ENCODE measurements at regions not wholly inside any gene's neighbourhood (a gene's known extent, or its start where the extent isn't known, plus 50 kb on each side); places are given as distances from the start of the nearest gene placed in this dataset.

DNA sequence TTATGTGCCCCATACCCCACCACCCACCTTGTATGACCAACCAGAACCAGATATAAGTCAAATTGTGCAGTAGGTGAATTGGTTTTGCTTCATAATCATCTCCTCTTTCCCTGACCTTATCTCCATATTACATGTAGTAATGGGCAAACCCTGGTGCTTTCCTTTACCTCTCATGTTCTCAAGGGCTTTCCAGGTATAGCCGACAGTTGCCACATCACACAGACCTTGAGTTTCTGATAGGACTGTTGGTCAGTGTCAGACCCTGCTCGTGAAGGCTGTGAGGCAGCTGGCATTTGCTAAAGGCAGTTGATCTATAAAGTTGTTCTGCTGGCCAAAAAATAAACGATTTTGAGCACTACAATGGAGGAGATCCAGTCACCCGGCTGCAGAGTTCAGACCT lies 145.9 kb downstream of the ALX1 start:
- TF ChIP-seq, protein P1, sequence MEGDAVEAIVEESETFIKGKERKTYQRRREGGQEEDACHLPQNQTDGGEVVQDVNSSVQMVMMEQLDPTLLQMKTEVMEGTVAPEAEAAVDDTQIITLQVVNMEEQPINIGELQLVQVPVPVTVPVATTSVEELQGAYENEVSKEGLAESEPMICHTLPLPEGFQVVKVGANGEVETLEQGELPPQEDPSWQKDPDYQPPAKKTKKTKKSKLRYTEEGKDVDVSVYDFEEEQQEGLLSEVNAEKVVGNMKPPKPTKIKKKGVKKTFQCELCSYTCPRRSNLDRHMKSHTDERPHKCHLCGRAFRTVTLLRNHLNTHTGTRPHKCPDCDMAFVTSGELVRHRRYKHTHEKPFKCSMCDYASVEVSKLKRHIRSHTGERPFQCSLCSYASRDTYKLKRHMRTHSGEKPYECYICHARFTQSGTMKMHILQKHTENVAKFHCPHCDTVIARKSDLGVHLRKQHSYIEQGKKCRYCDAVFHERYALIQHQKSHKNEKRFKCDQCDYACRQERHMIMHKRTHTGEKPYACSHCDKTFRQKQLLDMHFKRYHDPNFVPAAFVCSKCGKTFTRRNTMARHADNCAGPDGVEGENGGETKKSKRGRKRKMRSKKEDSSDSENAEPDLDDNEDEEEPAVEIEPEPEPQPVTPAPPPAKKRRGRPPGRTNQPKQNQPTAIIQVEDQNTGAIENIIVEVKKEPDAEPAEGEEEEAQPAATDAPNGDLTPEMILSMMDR (IDR thresholded peaks at IDR 0.05), result no peak
- TF ChIP-seq EZH2 (IDR thresholded peaks at IDR 0.05), result no peak

Measured in neural progenitor cell (in vitro differentiated cells).